H9 (cell line): ENCODE measurements at regions not wholly inside any gene's neighbourhood (a gene's known extent, or its start where the extent isn't known, plus 50 kb on each side); places are given as distances from the start of the nearest gene placed in this dataset.

Experiments used
- DNase-seq: peaks from one replicate; pipeline ENCODE4 v3.0.0-alpha.2; 2017
- H2AFZ ChIP-seq: one replicate; pipeline ENCODE4 v1.6.1; 2013; ENCODE audit warnings: mild to moderate bottlenecking, low read length, control low read depth, moderate library complexity
- H2AK5ac ChIP-seq: 2 replicates; pipeline ENCODE4 v1.6.1; 2013; ENCODE audit warnings: low read length, control low read depth, mixed read lengths; ENCODE audit not compliant: insufficient read length
- H2BK120ac ChIP-seq: one replicate; pipeline ENCODE4 v1.6.1; 2013; ENCODE audit warnings: low read depth, mild to moderate bottlenecking, low read length, control low read depth, inconsistent platforms; ENCODE audit not compliant: poor library complexity, severe bottlenecking
- H2BK12ac ChIP-seq: 2 replicates; pipeline ENCODE4 v1.6.1; 2013; ENCODE audit warnings: low read length, control low read depth, mixed read lengths, low read depth; ENCODE audit not compliant: insufficient read length
- H2BK15ac ChIP-seq: 2 replicates; pipeline ENCODE4 v1.6.1; 2013; ENCODE audit warnings: low read depth, low read length, control low read depth
- H2BK20ac ChIP-seq: one replicate; pipeline ENCODE4 v1.6.1; 2013; ENCODE audit warnings: low read depth, mild to moderate bottlenecking, low read length, control low read depth, inconsistent platforms; ENCODE audit not compliant: poor library complexity, severe bottlenecking
- H2BK5ac ChIP-seq: 2 replicates; pipeline ENCODE4 v1.6.1; 2013; ENCODE audit warnings: low read length, control low read depth, mixed read lengths; ENCODE audit not compliant: insufficient read length
- H3K14ac ChIP-seq: 2 replicates; pipeline ENCODE4 v1.6.1; 2013; ENCODE audit warnings: low read length, control low read depth; ENCODE audit not compliant: insufficient read depth
- H3K18ac ChIP-seq: 2 replicates; pipeline ENCODE4 v1.6.1; 2013; ENCODE audit warnings: low read depth, mild to moderate bottlenecking, mixed read lengths, low read length, control low read depth; ENCODE audit not compliant: insufficient read length
- H3K23ac ChIP-seq: 2 replicates; pipeline ENCODE4 v1.6.1; 2013; ENCODE audit warnings: low read length, control low read depth, mixed read lengths, low read depth; ENCODE audit not compliant: insufficient read length
- H3K23me2 ChIP-seq: 2 replicates; pipeline ENCODE4 v1.6.1; 2013; ENCODE audit warnings: low read depth, mild to moderate bottlenecking, mixed read lengths, low read length, control low read depth; ENCODE audit not compliant: insufficient read length, poor library complexity, severe bottlenecking
- H3K27ac ChIP-seq: 2 replicates; pipeline ENCODE4 v1.5.1; 2013; ENCODE audit warnings: low read length, control low read depth, mixed read lengths, low read depth; ENCODE audit not compliant: insufficient read length
- H3K27me3 ChIP-seq: 2 replicates; pipeline ENCODE4 v1.6.1; 2013; ENCODE audit warnings: low read length, control low read depth, inconsistent platforms; ENCODE audit not compliant: insufficient read depth
- H3K4ac ChIP-seq: 2 replicates; pipeline ENCODE4 v1.6.1; 2013; ENCODE audit warnings: low read depth, mild to moderate bottlenecking, control low read depth, inconsistent platforms, low read length, moderate library complexity
- H3K4me1 ChIP-seq: 2 replicates; pipeline ENCODE4 v1.6.1; 2013; ENCODE audit warnings: low read length, control low read depth, inconsistent platforms; ENCODE audit not compliant: insufficient read depth
- H3K4me2 ChIP-seq: 2 replicates; pipeline ENCODE4 v1.6.1; 2013; ENCODE audit warnings: low read length, control low read depth, mixed read lengths; ENCODE audit not compliant: insufficient read length, insufficient read depth
- H3K56ac ChIP-seq: 2 replicates; pipeline ENCODE4 v1.6.1; 2013; ENCODE audit warnings: low read depth, mild to moderate bottlenecking, mixed read lengths, low read length, control low read depth; ENCODE audit not compliant: insufficient read length
- H3K79me1 ChIP-seq: 2 replicates; pipeline ENCODE4 v1.6.1; 2013; ENCODE audit warnings: low read depth, mild to moderate bottlenecking, moderate library complexity, low read length, control low read depth, inconsistent platforms; ENCODE audit not compliant: insufficient read depth, poor library complexity, severe bottlenecking
- H3K79me2 ChIP-seq: 2 replicates; pipeline ENCODE4 v1.6.1; 2013; ENCODE audit warnings: low read length, control low read depth, inconsistent platforms; ENCODE audit not compliant: insufficient read depth
- H3K9ac ChIP-seq: 2 replicates; pipeline ENCODE4 v1.6.1; 2013; ENCODE audit warnings: low read length, control low read depth, mixed read lengths; ENCODE audit not compliant: insufficient read length; ENCODE audit errors: extremely low read depth
- H3K9me3 ChIP-seq: one replicate; pipeline ENCODE4 v1.6.1; 2013; ENCODE audit warnings: low read depth, low read length, inconsistent platforms; ENCODE audit not compliant: control insufficient read depth
- H3T11ph ChIP-seq: one replicate; pipeline ENCODE4 v1.6.1; 2013; ENCODE audit warnings: mild to moderate bottlenecking, low read length, control low read depth, inconsistent platforms
- H4K20me1 ChIP-seq: one replicate; pipeline ENCODE4 v1.6.1; 2013; ENCODE audit not compliant: control insufficient read depth, insufficient read length, insufficient read depth
- H4K5ac ChIP-seq: 2 replicates; pipeline ENCODE4 v1.6.1; 2013; ENCODE audit warnings: low read depth, mild to moderate bottlenecking, mixed read lengths, low read length, control low read depth; ENCODE audit not compliant: insufficient read length
- H4K8ac ChIP-seq: replicated peaks from 2 replicates; pipeline ENCODE4 v1.6.1; 2013; ENCODE audit warnings: low read length, control low read depth, mixed read lengths, low read depth; ENCODE audit not compliant: insufficient read length
- H4K91ac ChIP-seq: 2 replicates; pipeline ENCODE4 v1.6.1; 2013; ENCODE audit warnings: low read depth, mild to moderate bottlenecking, moderate library complexity, mixed read lengths, low read length, control low read depth; ENCODE audit not compliant: insufficient read length
- H3K27ac Mint-ChIP-seq, 3 experiments: 2 replicates in 2 of 3; 3 replicates in 1 of 3; pipeline ENCODE4 v1.8.0; 2020 to 2021; ENCODE audit warnings: mixed read lengths in 3 of 3, mild to moderate bottlenecking in 1 of 3, moderate library complexity in 1 of 3
- H3K27me3 Mint-ChIP-seq: 2 replicates; pipeline ENCODE4 v1.8.0; 2021; ENCODE audit warnings: low read depth, mild to moderate bottlenecking, moderate library complexity, mixed read lengths
- H3K36me3 Mint-ChIP-seq, 3 experiments: 2 replicates in 2 of 3; 3 replicates in 1 of 3; pipeline ENCODE4 v1.8.0; 2020 to 2021; ENCODE audit warnings: low read depth in 3 of 3, mixed read lengths in 3 of 3; ENCODE audit not compliant: insufficient read depth in 1 of 3
- H3K4me1 Mint-ChIP-seq, 2 experiments: 2 replicates each; pipeline ENCODE4 v1.8.0; 2020; ENCODE audit warnings: mixed read lengths in 2 of 2
- H3K4me3 Mint-ChIP-seq, 2 experiments: 2 replicates in 1 of 2; 3 replicates in 1 of 2; pipeline ENCODE4 v1.8.0; 2020 to 2021; ENCODE audit warnings: mild to moderate bottlenecking in 2 of 2, mixed read lengths in 2 of 2, moderate library complexity in 1 of 2
- H3K9me3 Mint-ChIP-seq, 2 experiments: 2 replicates in 1 of 2; 3 replicates in 1 of 2; pipeline ENCODE4 v1.8.0; 2020; ENCODE audit warnings: mild to moderate bottlenecking in 2 of 2, mixed read lengths in 2 of 2, moderate library complexity in 1 of 2
- WGBS: extraction: QIAGEN DNeasy Blood & Tissue Kit; methylation state at CpG from one replicate; pipeline ENCODE4 v1.1.7; 2013; ENCODE audit warnings: missing lambda C conversion rate, low lambda C conversion rate, mixed read lengths; ENCODE audit not compliant: insufficient read length; ENCODE audit errors: extremely low coverage; 5-methylcytosine and 5-hydroxymethylcytosine counted together
- TF ChIP-seq, protein P1 (sequence below): fragments of 200-600 bp; sonication (generic); conservative IDR thresholded peaks from 3 replicates; pipeline ENCODE4 v1.8.0; 2021; ENCODE audit warnings: antibody characterized with exemption, mild to moderate bottlenecking

DNA sequence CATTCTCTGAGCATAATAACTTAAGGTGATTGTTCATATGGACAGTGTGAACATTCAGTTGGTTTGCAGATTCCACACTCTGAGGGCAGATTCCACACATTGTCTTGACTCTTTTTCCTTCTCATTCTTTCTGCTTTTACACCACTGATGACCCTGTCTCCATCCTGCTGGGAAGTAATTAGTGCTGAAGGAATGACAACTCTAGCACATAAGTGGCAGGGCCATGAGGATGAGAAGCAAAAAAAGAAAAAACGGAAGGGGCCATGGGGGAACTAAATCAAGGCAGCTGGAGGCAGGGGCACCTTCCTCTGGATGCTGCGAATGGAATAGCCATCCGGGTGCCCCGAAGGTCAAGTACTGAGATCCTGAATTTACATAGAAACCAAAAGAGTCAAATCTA, 944.0 kb downstream of the KCNJ2 start:
- Histone ChIP-seq H3K18ac (no peak overlapping the region), H3K79me2 (no peaks in the 10 kb centered on the region), H2BK120ac (no peak overlapping the region), H3K14ac (no peak overlapping the region), H4K8ac (no peak overlapping the region), H3K4me2 (no peak overlapping the region), H3K23me2 (no peaks in the 10 kb centered on the region), H3K79me1 (no peaks in the 10 kb centered on the region), H2BK12ac (no peak overlapping the region), H3K56ac (no peak overlapping the region), H3K27ac (no peak overlapping the region), H2BK15ac (no peak overlapping the region), H4K5ac (no peak overlapping the region), H3K9me3 (no peaks in the 10 kb centered on the region), H3K23ac (no peak overlapping the region), H3K4me1 (0 out of 2 replicates have a peak, but pooled peaks cover 2% of the 10 kb centered on the region), H3K4ac (no peak overlapping the region), H3K9ac (no peak overlapping the region), H2BK20ac (no peak overlapping the region), H4K91ac (no peak overlapping the region), H2BK5ac (no peak overlapping the region), H2AFZ (no peak overlapping the region), H2AK5ac (no peak overlapping the region), H4K20me1 (no peaks in the 10 kb centered on the region), H3K27me3 (no peaks in the 10 kb centered on the region), H3T11ph (no peak overlapping the region)
- TF ChIP-seq, protein P1, sequence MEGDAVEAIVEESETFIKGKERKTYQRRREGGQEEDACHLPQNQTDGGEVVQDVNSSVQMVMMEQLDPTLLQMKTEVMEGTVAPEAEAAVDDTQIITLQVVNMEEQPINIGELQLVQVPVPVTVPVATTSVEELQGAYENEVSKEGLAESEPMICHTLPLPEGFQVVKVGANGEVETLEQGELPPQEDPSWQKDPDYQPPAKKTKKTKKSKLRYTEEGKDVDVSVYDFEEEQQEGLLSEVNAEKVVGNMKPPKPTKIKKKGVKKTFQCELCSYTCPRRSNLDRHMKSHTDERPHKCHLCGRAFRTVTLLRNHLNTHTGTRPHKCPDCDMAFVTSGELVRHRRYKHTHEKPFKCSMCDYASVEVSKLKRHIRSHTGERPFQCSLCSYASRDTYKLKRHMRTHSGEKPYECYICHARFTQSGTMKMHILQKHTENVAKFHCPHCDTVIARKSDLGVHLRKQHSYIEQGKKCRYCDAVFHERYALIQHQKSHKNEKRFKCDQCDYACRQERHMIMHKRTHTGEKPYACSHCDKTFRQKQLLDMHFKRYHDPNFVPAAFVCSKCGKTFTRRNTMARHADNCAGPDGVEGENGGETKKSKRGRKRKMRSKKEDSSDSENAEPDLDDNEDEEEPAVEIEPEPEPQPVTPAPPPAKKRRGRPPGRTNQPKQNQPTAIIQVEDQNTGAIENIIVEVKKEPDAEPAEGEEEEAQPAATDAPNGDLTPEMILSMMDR, result no peak
- Mint-ChIP-seq H3K4me1 (peaks cover 8 to 16% of the 10 kb centered on the region in 2 experiments; a peak in 3 of 4 replicates), H3K9me3 (no peaks in the 10 kb centered on the region), H3K4me3 (no peak overlapping the region), H3K27ac (no peak overlapping the region), H3K27me3 (no peaks in the 10 kb centered on the region), H3K36me3 (no peaks in the 10 kb centered on the region)
- DNase-seq, result no peak
- WGBS, result no CpG with 5 or more reads among the region's 4 CpGs
